Neutrophil (primary cell): ENCODE measurements at regions not wholly inside any gene's neighbourhood (a gene's known extent, or its start where the extent isn't known, plus 50 kb on each side); places are given as distances from the start of the nearest gene placed in this dataset.

ENCODE experiments used
- H3K27ac ChIP-seq: fragments of 200-600 bp; sonication (generic); 2 replicates; pipeline ENCODE4 v1.5.1; 2016; ENCODE audit warnings: mild to moderate bottlenecking, moderate library complexity
- H3K27me3 ChIP-seq: fragments of 200-600 bp; sonication (generic); 2 replicates; pipeline ENCODE4 v1.6.0; 2016; ENCODE audit warnings: mild to moderate bottlenecking
- H3K36me3 ChIP-seq: fragments of 200-600 bp; sonication (generic); 2 replicates; pipeline ENCODE4 v1.5.1; 2017
- H3K4me1 ChIP-seq, 2 experiments: fragments of 200-600 bp in 1 of 2; sonication (generic) in 1 of 2; 1 replicate in 1 of 2; 2 replicates in 1 of 2; pipeline versions ENCODE4 v1.5.1 to v1.6.1; 2013 to 2016; ENCODE audit warnings: low read depth in 1 of 2, low read length in 1 of 2, mild to moderate bottlenecking in 1 of 2, moderate library complexity in 1 of 2; ENCODE audit not compliant: control insufficient read depth in 1 of 2, insufficient read depth in 1 of 2
- H3K4me3 ChIP-seq, 2 experiments: fragments of 200-600 bp in 1 of 2; sonication (generic) in 1 of 2; 1 replicate in 1 of 2; 2 replicates in 1 of 2; pipeline ENCODE4 v1.5.1; 2013 to 2016; ENCODE audit warnings: low read depth in 1 of 2, low read length in 1 of 2, mild to moderate bottlenecking in 1 of 2, moderate library complexity in 1 of 2
- H3K9me3 ChIP-seq: fragments of 200-600 bp; sonication (generic); 2 replicates; pipeline ENCODE4 v1.5.1; 2016
- CTCF ChIP-seq: fragments of 200-600 bp; sonication (generic); IDR thresholded peaks from 2 replicates; pipeline ENCODE4 v1.5.1; 2016; ENCODE audit warnings: antibody characterized with exemption

DNA sequence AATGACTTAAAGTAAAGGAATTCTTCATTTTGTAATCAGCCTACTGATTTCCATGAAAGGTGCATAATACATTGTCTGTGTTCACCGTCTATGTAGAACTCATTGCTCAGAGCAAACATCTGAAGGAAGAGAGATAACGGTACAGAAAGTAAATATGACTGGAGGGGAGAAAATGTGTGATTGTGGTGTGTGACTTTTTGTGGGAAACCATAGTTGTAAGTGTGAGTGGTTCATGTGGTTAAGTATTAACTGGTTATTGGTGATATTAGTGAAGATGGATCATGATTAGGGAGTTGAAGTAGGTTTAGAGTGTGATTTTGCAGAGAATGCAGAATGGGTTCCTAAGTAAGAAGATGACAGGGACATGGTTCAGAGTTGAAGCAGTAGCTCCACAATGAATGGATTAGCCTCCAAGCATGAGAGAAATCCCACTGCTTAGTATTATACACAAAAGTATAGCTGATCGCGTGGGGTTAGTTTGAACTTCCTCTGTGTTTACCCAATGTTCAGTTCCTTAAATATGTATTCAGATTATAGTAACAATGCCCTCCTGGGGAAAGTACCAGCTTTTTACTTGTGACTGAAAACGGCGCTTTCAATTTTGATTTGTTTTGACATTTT is 368.9 kb downstream of the UTRN start:
- Histone ChIP-seq H3K4me3 (no peak overlapping the region), H3K27ac (peak overlapping the region; percentile 65), H3K9me3 (no peaks in the 10 kb centered on the region), H3K4me1 (peaks cover 7 to 13% of the 10 kb centered on the region in 2 experiments), H3K36me3 (no peaks in the 10 kb centered on the region), H3K27me3 (no peaks in the 10 kb centered on the region)
- TF ChIP-seq CTCF: no peak

DNA sequence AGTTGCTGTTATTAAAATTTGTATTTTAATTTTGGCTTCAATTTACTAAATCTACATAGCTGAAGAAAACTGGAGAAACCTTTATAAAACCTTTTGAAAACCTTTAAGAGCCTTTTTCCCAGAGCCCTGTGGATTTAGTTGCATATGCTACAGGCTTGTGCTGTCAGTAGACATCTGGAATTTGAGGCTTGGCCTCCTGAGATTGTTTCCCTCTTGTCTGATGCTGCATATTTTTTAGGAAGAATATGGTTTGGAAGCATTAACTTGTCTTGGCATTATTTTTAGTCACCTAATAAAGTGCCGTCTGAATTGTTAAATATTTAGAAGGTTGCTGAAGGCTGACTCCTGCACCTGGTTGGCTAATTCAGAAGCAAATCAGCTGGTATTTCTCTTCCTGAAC is 369.4 kb downstream of the UTRN start:
- Histone ChIP-seq H3K27me3 (no peaks in the 10 kb centered on the region), H3K4me3 (no peak overlapping the region), H3K27ac (peak overlapping the region; percentile 65), H3K9me3 (no peaks in the 10 kb centered on the region), H3K36me3 (no peaks in the 10 kb centered on the region), H3K4me1 (peaks cover 12 to 18% of the 10 kb centered on the region in 2 experiments)
- TF ChIP-seq CTCF: no peak

GRCh38 chr6:144655376-144655775 is 370.2 kb downstream of the UTRN start:
- Histone ChIP-seq H3K9me3 (no peaks in the 10 kb centered on the region), H3K36me3 (no peaks in the 10 kb centered on the region), H3K4me1 (peaks cover 18 to 27% of the 10 kb centered on the region in 2 experiments), H3K27me3 (no peaks in the 10 kb centered on the region), H3K27ac (no peak overlapping the region), H3K4me3 (no peak overlapping the region)
- TF ChIP-seq CTCF: no peak

- H3K27ac ChIP-seq: no peak overlapping the region
Measured at GRCh38 chr6:144657691-144658090, 372.6 kb downstream of the UTRN start.

DNA sequence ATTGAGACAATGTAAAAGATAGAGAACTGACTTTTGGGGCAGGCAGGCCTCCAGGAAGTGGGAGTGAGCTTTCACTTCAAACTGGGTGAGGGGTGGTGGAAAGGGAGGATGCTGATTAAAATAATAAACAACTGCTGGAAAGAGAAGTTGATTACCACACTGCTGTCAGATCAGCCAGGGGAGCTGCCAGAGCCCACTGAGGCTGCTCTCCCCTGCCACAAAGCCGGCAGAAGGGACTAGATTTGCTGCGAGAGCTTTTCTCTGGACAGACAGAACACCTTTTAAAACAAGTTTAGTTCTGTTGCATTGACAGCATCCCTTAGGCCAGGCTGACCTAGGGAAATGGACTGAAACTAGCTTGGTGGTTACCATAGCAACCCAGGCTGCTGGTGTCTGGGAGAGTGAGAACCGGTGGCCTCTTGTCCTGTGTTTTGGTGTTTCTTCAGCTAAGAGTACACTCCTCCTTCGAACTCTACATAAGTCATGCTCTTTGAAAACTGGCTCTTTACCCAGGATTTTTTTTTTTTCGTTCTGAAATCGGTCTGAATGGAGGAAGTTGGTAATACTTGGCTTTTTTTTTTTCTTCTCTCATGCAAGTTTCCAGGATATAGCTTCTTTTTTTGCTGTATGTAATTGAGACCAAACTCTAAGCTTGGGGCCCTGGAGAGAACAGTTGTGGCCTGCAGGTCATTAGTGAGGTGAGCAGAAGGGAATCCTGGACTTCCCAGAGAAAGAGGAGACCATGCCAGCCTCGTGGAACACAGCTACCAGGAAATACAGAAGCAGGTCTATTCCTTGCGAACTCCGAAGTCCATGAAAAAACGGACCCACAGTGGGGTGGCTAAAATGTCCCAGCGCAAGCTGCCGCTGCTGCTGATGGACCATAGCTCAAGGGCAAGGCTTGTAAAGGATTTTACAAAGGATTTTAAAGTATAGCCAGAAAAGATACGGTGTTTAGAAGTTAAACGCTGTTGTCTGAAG is 374.4 kb downstream of the UTRN start:
- H3K27me3 ChIP-seq: no peaks in the 10 kb centered on the region
- no peaks in the 10 kb centered on the region for H3K9me3 ChIP-seq
- no peaks in the 10 kb centered on the region for H3K36me3 ChIP-seq
- no peak overlapping the region for H3K4me3 ChIP-seq
- TF ChIP-seq CTCF: no peak
- H3K4me1 ChIP-seq: peaks cover 12 to 22% of the 10 kb centered on the region in 2 experiments
- H3K27ac ChIP-seq: peak overlapping the region; percentile 78

More at GRCh38 chr6:144657691-144658090, 372.6 kb downstream of the UTRN start:
- TF ChIP-seq CTCF: no peak
- H3K27me3 ChIP-seq: no peaks in the 10 kb centered on the region
- H3K4me3 ChIP-seq: no peak overlapping the region
- H3K36me3 ChIP-seq: no peaks in the 10 kb centered on the region
- H3K9me3 ChIP-seq: no peaks in the 10 kb centered on the region
- H3K4me1 ChIP-seq: peaks cover 18 to 31% of the 10 kb centered on the region in 2 experiments
